DMS 273 (cell line): ENCODE measurements at regions not wholly inside any gene's neighbourhood (a gene's known extent, or its start where the extent isn't known, plus 50 kb on each side); places are given as distances from the start of the nearest gene placed in this dataset.
"Not testable (repeated sequence)": the region's sequence is repeated elsewhere in the genome, so short reads cannot be mapped to it uniquely, and the experiment has no call there.

ENCODE experiments used
- DNase-seq: peaks from one replicate; lab custom pipeline; 2025; ENCODE audit not compliant: unreplicated experiment; lab: John Stamatoyannopoulos, UW

DNA sequence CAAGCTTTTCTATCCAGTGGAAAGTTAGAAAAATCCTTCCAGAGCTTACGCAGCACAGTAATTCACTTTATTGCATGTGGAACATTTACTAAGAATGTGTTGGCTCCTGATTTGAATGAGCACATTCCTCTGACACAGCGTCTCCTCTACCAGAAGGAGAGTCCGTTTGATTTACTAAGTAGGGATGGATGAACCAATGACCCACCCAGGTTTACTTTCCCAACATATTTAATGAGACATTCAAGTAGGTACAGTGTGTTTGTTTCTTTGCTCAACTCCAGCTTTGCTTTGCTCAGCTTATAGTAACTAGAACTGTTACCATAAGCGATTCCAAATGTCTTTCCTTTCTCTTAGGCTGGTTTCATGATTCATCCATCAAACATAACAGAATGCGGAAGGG lies 161.7 kb downstream of the SMARCA1 start:
- no peak for DNase-seq

DNA sequence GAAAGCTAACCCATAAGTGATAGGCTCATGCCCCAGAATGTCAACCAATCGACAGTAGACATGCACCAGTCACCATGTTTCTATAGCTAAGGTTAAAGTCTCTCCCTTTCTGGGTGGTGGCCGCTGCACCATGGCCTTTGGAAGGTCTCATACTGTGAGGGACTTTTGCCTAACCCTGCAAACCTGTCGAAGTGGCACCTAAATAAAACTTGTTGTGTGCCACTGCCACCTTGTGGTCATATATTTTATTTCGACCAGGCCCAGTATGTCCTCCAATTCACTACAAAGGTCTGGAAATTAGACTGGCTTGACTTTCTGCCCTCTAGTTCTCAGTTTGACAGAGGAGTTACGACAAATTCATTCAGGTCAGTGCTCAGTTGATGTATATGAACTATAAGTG lies 163.1 kb downstream of the SMARCA1 start:
- peak; percentile 87 for DNase-seq

DNA sequence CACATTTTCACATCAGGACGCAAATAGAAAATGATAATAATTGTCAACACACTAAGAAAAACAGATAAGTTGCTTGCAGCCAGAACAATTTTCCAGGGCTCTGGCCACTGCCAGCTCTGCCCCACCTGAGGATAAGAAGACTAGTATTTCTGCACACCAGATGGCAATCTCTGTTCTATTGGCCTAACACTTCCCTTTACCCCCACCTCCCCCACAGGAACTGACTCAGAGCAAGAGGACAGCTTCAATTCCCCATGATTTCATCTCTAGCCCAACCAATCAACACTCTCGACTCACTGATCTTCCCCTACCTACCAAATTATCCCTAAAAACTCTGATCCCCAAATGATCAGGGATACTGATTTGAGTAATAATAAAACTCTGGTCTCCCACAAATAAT lies 164.0 kb downstream of the SMARCA1 start:
- peak; percentile 33 for DNase-seq

DNA sequence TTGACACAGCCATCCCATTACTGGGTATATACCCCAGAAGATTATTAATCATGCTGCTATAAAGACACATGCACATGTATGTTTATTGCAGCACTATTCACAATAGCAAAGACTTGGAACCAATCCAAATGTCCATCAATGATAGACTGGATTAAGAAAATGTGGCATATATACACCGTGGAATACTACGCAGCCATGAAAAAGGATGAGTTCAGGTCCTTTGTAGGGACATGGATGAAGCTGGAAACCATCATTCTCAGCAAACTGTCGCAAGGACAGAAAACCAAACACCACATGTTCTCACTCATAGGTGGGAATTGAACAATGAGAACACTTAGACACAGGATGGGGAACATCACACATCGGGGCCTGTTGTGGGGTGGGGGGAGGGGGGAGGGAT lies 165.9 kb downstream of the SMARCA1 start:
- not testable (repeated sequence) for DNase-seq

DNA sequence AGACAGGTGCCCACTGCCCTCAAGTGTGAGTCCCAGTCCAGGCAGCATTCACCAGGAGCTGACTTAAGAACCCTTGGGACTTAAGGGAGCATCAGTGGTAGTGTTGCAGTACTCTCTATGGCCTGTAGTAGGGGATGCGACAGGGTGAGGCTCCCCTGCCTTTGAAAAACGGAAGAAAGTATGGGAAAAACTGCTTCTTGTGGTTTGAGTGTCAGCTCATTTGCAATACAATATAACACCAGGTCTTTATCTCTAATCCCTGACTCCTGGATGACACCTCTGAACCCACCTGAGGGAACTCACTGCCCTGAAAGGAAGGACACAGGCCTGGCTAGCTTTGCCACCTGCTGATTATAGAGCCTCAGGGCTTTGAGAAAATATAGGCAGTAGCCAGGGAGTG lies 176.0 kb downstream of the SMARCA1 start:
- DNase-seq, result no peak

DNA sequence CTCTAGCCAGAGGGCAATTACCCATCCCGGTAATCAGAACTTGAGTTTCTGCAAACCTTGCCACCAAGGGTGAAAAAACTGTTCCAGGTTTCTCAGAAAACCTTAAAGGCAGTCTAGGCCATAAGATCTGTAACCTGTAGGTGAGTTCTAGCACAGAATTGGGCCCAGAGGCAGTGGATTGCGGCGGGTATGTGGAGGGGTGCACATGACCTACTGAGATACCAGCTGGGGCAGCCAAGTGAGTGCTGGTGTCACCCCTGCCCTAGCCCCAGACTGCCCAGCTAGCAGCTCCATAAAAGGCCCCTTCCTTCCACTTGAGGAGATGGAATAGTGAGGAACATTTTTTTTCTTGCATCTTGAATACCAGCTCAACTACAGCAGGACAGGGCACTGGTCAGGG lies 176.7 kb downstream of the SMARCA1 start:
- no peak for DNase-seq

DNA sequence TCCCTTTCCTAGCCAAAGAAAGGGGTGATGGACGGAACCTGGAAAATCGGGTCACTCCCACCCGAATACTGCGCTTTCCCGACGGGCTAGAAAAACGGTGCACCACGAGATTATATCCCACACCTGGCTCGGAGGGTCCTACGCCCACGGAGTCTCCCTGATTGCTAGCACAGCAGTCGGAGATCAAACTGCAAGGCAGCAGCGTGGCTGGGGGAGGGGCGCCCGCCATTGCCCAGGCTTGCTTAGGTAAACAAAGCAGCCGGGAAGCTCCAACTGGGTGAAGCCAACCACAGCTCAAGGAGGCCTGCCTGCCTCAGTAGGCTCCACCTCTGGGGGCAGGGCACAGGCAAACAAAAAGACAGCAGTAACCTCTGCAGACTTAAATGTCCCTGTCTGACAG lies 186.0 kb downstream of the SMARCA1 start:
- DNase-seq, result not testable (repeated sequence)

DNA sequence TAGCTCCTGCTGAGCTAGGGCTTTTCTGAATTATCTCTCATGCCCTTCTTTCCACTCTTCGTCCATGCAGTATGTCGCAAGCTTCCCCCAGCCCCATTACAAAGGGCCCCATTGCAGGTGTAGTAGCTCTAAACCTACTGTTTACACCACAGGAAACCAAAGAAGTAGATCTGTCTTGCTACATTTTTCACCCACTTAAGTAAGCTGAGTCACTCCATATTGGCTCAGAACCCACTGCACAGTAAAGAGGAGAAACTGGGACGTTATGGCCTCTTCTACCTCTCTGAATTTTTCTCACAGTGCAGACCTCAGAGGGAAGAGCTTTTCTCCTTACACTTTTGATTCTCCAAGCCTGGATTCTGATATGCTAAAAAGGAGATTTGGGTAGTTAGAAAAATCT lies 200.2 kb downstream of the SMARCA1 start:
- DNase-seq, result no peak

DNA sequence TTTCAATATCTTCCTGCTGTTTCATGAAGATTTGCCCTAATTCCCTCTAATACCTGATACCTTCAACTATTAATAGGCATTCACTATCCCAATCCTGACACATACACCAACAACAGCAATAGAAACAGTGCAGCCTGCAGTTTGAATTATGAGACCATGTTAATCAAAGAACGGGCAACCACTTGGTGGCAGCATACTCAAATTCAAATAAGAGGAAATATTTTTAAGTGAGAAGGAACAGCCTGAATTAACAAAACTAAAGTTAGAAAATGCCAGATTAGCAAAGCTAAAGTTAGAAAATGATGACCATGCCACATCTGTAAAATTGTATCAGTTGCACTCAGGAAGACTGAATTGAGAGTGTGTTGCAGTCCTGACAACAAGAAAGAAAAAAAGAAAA lies 204.9 kb downstream of the SMARCA1 start:
- peak; percentile 35 for DNase-seq

DNA sequence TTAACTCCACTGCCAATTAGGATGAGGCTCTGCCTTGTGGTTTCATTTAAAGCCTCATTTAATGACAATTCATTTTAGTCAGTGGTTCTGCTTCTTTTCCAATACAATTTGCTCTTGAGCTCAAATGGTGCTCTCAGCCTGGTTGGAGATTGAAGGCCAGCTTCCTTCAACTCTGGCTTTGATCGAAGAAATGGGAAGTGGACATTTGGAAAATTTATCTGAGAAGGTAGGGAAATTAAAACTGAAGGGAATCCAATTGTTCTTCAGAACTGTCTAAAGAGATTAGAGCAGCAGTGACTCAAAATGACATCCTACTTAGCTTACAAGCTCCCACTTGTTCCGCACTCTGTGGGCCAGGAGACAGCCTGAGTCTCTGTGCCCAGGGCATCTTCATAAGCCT lies 206.8 kb downstream of the SMARCA1 start:
- no peak for DNase-seq

DNA sequence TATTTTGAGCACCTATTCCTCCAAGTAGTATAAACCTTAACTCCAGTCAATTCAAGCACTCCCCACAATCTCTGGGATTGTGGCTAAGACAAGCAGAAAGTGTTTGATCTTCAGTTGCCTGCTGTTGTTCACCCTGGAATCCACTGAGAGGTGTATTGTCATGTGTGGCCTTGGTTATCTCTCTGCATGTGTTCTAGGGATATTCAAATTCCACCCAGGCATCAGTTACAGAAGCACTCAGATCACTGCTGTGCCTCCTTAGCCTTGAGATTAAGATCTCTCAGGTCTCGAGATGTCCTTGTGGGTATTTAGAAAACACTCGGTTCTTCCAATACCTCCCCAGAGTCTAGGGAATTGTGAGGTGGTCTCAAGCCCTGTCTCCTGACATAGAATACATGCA lies 213.3 kb downstream of the SMARCA1 start:
- no peak for DNase-seq

DNA sequence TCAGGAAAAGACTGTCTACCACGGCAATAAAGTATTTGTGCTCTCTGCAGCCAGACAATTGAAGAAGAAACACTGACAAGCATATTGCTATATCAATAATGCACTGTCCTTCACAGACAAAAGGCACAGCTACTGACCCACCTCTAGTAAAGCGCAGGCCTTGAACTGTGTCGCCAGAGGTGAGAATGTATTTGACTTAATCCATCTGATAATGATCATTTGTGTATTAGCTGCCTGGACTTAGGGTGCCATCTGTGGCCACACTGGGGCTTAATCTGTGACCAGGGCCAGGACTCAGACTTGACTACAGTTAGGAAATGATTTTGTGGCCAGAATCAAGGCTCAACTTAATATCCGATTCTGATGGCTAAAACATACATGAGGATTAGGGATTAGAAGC lies 260.4 kb downstream of the SMARCA1 start:
- no peak for DNase-seq

DNA sequence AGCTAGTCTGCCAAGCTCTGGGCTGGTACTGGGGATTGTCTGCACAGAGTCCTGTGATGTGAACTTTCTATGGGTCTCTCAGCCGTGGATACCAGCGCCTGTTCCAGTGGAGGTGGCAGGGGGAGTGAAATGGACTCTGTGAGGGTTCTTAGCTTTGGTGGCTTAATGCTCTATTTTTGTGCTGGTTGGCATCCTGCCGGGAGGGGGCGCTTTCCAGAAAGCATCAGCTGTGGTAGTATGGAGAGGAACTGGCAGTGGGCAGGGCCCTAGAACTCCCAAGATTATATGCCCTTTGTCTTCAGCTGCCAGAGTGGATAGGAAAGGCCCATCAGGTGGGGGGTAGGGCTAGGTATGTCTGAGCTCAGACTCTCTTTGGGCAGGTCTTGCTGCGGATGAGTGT lies 267.8 kb downstream of the SMARCA1 start:
- DNase-seq, result not testable (repeated sequence)

DNA sequence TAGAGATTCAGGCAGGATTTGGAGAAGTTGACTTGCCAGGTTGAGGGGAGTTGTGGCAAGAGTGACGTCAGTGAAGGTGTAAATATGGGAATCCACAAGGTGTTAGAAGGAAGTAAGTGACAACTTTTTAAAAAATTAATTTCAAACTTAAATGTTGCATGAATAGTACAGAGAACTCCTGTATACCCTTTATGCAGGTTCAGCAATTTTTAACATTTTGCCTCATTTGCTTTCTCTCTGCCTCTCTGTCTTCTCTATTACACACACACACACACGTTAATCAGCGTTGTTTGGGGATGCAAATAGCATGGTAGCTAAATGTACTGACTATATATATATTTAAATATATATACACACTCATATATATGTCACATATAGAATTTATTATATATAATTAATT lies 273.7 kb downstream of the SMARCA1 start:
- DNase-seq, result no peak

DNA sequence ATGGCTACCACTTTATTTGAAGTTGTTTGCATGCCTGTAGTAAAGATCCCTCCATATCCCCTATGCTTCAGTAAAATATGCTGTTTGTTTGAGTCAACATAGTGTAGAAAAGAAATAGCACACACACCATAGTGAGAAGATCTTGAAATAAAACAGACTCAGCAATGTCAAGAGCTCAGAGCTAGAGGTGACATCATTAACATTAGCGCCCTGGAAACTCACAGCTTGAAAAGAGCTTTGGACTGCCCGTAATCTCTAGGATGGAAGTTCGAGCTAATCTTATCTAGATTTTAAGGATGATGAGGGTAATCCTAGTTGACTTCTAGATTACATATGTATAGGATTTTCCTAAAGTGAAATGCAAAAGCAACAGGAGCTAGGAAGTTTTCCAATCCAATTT lies 275.6 kb downstream of the SMARCA1 start:
- DNase-seq, result no peak

DNA sequence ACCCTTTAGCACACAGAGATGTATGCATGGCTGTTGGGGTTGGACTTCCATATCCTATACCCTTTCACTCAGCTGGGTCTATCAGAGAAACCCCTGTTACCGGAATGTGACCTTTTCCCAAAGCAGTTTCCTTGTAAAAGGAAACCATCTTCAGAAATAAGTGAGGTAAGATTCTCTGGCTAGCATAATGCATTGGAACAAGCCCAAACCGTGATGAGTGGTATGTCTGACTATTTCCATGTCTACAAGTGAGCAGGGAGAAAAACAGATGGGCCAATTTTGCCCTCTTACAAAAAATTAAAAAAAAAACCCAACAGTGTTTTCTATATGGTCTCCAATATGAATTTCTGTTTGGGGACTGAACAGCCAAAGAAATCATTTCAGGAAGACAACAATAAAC lies 283.9 kb downstream of the SMARCA1 start:
- DNase-seq, result peak; percentile 34

DNA sequence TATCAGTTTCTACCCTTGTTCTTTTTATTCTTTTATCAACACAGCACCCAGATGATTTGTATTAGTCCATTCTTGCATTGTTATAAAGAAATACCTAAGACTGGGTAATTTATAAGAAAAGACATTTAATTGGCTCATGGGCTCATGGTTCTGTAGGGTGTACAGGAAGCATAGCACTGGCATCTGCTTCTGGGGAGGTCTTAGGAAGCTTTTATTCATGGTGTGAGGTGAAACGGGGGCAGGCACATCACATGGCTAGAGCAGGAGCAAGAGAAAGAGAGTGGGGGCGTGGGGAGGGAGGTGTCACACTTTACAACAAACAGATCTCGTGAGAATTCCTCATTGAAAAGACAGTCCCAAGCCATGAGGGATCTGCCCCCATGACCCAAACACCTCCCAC lies 285.3 kb downstream of the SMARCA1 start:
- DNase-seq, result no peak

DNA sequence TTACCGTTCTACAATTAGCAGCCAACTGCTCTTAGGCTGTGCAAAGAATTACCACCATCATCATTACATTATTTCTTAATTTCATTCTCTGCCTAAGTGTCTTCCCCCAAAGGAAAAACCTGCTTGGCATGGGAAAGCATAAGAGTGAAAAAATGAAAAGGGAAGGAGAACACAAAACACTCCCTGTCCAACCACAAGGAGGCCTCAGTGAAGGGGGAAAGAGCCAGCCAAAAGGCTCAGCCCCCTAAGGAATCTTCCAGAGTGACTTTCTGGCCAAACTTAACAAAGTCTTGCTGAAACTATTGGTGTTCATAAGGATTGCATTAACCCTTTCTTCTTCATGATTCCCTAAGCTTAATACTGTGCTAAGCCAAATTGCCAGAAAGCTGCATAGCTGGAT lies 287.4 kb downstream of the SMARCA1 start:
- peak; percentile 60 for DNase-seq

DNA sequence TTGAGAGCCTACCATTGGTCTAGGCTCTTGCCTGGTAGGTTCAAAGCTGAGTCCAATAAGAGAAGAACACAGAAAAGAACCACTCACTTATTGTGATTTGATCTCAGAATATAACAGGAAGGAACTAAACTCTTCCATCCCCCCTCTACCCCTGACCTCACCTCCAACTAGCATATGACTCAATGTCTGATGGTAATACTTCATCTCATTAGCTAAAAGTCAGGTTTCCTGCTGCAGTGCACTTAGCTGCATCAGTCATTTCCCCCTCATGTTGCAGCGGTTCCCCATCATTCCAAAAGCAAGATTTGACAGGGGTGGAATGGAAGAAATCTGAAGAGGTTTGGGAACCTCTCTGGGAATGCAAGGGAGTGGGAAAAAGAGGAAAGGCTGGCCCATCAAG lies 289.5 kb downstream of the SMARCA1 start:
- no peak for DNase-seq

DNA sequence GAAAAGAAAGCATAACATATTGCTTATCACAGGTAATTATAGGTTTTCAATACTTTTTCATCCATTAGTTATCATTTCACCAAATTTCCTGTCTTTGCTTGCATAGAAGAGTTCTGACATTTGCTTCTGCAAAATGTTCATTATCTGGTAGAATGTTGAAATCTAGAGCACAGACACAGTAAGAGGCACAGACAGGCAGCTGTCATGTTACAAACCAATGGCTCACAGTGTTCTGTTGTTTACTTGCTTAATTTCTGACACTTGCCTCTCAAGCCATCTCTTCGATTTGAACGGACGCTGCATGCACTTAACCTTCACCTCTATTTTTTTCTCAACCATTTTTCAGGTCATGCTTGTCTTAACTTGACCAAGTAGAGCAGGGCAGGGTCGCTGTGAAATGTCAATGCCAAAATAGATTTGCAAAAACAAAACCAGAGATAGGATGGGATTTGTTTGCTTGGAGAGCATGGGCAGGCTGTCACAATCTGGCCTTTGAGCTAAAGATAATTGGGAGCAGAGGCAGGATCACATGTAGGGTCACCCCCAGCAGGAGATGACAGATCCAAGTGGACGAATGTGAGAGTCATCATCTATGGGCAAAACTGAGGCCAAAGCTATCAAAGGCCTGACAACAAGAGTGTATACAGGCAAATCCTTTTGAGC lies 292.3 kb downstream of the SMARCA1 start:
- no peak for DNase-seq

DNA sequence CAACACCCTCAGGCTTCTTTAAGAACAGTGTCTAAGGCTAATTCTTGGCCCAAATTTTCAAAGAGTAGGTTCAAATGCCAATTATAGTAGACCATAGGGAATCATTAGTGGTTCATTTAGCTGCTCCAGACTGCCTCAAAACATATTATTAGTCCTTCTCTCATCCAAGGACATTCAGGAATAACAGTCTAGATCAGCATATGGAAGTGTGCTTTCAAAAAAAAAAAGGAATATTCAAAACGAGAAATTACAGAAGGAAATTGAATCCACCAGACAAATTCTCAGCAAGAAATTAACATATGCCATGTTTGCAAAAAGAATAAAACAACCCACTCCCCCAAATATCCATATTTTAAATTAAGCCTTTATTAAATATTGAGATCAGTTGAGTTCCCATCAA lies 293.1 kb downstream of the SMARCA1 start:
- DNase-seq, result no peak

DNA sequence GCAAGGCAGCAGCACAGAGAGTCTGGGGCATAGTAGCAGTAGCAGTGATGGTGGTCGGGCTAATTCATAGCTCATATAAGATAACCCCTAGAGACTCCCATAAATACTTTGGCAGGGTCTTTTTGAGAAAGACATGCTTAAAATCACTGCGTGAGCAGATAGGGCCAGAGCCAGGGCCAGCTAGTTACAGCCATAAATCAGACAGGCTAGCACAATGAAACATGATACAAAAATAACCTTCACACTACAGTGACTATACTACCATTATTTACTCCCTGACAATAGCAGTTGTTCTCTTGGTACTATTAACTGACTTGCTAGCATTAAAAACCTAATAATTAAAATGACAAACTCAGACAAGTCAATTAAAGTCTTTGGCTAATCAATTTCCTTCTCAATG lies 295.9 kb downstream of the SMARCA1 start:
- DNase-seq, result no peak

DNA sequence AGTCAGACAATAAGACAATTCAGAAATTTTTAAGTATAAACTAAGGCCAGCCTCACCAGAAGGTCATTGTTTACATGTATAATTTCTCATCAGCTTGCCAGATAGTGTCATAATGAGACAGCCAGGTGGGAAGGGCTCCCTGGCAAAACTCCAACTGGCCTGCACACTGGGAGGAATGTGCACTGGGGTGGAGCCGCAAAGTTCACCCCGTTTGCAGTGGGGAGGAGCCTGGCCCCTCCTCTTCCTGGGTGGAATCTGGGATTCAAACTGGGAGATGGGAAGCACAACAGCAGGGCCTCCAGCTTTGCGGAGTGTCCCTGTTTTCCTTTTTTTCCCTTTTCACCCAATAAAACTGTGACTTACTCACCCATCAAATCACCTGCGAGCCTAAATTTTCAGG lies 329.9 kb downstream of the SMARCA1 start:
- peak; percentile 70 for DNase-seq

DNA sequence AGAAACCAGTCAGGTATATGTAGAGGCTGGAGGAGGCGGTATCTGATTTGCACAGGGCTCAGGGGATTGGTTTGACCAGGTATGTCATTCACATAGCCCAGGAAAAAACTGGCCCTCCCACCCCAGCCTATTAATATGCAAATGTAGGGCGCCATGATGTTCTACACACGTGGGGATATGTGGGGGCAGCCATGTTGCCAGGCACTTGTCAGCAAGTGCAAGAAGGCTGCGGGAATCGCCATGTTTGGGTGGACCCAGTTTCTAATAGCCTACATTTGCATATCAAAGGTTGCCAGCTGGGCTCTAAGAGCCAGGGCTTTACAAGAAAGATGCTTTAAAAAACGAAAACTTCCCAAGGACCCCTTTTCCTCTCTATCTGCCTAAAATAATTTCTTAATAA lies 335.1 kb downstream of the SMARCA1 start:
- peak; percentile 20 for DNase-seq
